LNCaP clone FGC (cell line): ENCODE measurements at regions not wholly inside any gene's neighbourhood (a gene's known extent, or its start where the extent isn't known, plus 50 kb on each side); places are given as distances from the start of the nearest gene placed in this dataset.

ENCODE experiments used
- DNase-seq: peaks from one replicate; pipeline ENCODE4 v3.0.0-alpha.2; 2011; ENCODE audit warnings: low read depth
- H3K4me3 ChIP-seq: 2 replicates; pipeline ENCODE4 v1.5.1; 2011; ENCODE audit warnings: mild to moderate bottlenecking, low read depth, low read length, control low read depth
- CTCF ChIP-seq: IDR thresholded peaks from 2 replicates; pipeline ENCODE4 v1.5.1; 2012; ENCODE audit warnings: mild to moderate bottlenecking; ENCODE audit not compliant: control insufficient read depth, insufficient read depth; ENCODE audit errors: extremely low read depth

DNA sequence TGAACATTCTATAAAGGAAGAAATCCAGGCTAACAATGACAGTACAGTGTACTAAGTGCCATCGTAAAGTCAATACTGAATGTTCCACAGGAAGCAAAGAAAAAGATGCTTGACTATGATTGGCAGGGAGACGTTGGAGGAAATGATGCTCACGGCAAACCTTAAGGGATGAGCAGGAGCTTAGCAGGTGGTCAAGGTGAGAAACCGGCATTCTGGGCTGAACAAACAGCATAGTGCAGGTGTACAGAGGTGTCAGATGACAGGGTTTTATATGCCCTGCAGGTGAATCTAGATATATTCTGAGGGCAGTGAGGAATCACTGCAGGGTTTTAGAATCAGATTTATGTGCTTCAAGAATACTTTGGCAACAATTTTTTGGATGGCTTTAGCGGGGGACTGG lies 85.3 kb upstream of the HEPHL1 start:
- no peak overlapping the region for H3K4me3 ChIP-seq
- peak; percentile 61 for DNase-seq
- TF ChIP-seq CTCF: no peak

- TF ChIP-seq CTCF: no peak
- no peak overlapping the region for H3K4me3 ChIP-seq
- no peak for DNase-seq
Observed at GRCh38 chr11:93936460-93936859, 84.7 kb upstream of the HEPHL1 start.

DNA sequence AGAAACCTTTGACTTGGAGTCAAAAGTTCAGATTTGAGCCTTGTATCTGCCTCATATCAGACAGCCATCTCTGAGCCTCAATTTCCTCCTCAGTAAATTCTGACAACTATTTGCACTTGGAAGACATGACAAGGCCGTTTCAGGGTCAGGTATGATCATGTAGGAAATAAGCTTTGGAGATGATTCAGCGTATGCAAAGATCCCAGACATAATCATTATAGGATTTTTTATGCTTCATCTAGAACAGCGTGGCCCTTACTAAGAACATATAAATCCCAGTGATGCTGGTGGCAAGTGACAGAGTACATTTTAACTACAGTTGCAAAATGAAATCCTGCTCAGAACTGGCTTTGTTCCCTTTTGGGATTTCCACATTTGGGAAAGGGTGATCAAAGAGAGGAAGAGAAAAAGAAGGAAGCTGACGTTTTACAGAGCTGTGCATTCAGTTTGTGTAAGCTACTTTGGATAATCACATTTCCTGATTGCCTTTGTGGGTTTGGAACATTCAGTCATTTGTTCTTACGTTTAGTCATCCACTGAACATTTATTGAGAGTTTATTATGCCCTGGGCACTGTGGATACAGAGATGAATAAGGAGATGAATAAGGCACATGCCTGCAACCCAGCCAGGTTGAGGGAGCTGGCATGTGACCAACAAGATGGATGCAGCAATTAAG lies 81.9 kb upstream of the HEPHL1 start:
- no peak for TF ChIP-seq CTCF
- no peak for DNase-seq
- no peak overlapping the region for H3K4me3 ChIP-seq

GRCh38 chr11:93940395-93940794 lies 80.8 kb upstream of the HEPHL1 start:
- no peak overlapping the region for H3K4me3 ChIP-seq
- DNase-seq: no peak
- TF ChIP-seq CTCF: no peak

GRCh38 chr11:93942176-93942575 lies 79.0 kb upstream of the HEPHL1 start:
- no peak for TF ChIP-seq CTCF
- no peak overlapping the region for H3K4me3 ChIP-seq
- DNase-seq: no peak

DNA sequence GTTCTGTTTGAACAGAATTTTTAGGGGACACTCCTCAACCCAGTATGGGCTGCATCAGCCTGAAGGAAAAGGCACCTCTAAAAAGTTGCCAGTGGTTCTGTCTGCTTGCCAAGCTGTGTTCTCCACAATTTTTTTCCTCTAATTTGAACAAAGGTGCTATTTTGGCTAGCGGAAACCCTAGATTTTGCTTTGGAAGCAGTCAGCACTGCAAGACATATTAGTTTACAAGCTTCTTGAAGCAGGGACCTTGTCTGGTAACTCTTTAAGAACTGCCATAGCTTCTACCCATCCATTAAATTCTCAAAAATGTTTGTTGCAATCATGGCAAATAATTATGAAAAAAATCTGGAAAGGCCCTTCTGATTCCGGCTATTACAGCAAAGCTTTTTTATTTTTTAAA lies 75.6 kb upstream of the HEPHL1 start:
- DNase-seq: no peak
- H3K4me3 ChIP-seq: no peak overlapping the region

More for the DNA sequence above, 75.6 kb upstream of the HEPHL1 start:
- no peak for TF ChIP-seq CTCF
